Thyroid gland (tissue), 4 donors: ENCODE measurements at regions not wholly inside any gene's neighbourhood (a gene's known extent, or its start where the extent isn't known, plus 50 kb on each side); places are given as distances from the start of the nearest gene placed in this dataset.

Experiments
- DNase-seq, 2 donors: peaks; one replicate each; pipeline ENCODE4 v3.0.0-alpha.2; 2019
- H3K27ac ChIP-seq, 3 donors: fragments of 200-600 bp; sonication (generic); 1 replicate in 2 of 3; 2 replicates in 1 of 3; pipeline ENCODE4 v1.5.1; 2016 to 2019; ENCODE audit warnings: mild to moderate bottlenecking in 1 of 3, moderate library complexity in 1 of 3
- H3K27me3 ChIP-seq: fragments of 200-600 bp; sonication (generic); one replicate; pipeline ENCODE4 v1.5.1; 2019
- H3K36me3 ChIP-seq, 2 donors: fragments of 200-600 bp; sonication (generic); one replicate each; pipeline ENCODE4 v1.5.1; 2016 to 2019
- H3K4me1 ChIP-seq, 2 donors: fragments of 200-600 bp; sonication (generic); one replicate each; pipeline ENCODE4 v1.5.1; 2017 to 2019
- H3K4me3 ChIP-seq, 3 donors: fragments of 200-600 bp; sonication (generic); replicated peaks in 1 of 3; 1 replicate in 2 of 3; 2 replicates in 1 of 3; pipeline ENCODE4 v1.5.1; 2016; ENCODE audit warnings: mild to moderate bottlenecking in 1 of 3
- H3K9me3 ChIP-seq: fragments of 200-600 bp; sonication (generic); one replicate; pipeline ENCODE4 v1.5.1; 2017
- POLR2A ChIP-seq, 2 donors: fragments of 450-650 bp; IDR thresholded peaks; one replicate each; pipeline ENCODE4 v1.6.1; 2017; ENCODE audit warnings: antibody characterized with exemption in 2 of 2, mild to moderate bottlenecking in 2 of 2, moderate library complexity in 1 of 2
- WGBS, 2 donors: methylation state at CpG; one replicate each; pipeline ENCODE4 v1.1.5; 2017; 5-methylcytosine and 5-hydroxymethylcytosine counted together
- intact Hi-C: fragments of 100-400 bp; cut with DNase I; formaldehyde crosslinking; loops from one replicate; pipeline ENCODE4 v1.15.1; 2023
- TF ChIP-seq, protein P1 (sequence below), 6 experiments: fragments of 200-600 bp in 3 of 6; fragments of 450-650 bp in 3 of 6; sonication (generic) in 3 of 6; IDR thresholded peaks; one replicate each; pipeline ENCODE4 v1.5.1; 2016 to 2019; ENCODE audit warnings: antibody characterized with exemption in 6 of 6, mild to moderate bottlenecking in 2 of 6, inconsistent platforms in 1 of 6, moderate library complexity in 1 of 6

DNA sequence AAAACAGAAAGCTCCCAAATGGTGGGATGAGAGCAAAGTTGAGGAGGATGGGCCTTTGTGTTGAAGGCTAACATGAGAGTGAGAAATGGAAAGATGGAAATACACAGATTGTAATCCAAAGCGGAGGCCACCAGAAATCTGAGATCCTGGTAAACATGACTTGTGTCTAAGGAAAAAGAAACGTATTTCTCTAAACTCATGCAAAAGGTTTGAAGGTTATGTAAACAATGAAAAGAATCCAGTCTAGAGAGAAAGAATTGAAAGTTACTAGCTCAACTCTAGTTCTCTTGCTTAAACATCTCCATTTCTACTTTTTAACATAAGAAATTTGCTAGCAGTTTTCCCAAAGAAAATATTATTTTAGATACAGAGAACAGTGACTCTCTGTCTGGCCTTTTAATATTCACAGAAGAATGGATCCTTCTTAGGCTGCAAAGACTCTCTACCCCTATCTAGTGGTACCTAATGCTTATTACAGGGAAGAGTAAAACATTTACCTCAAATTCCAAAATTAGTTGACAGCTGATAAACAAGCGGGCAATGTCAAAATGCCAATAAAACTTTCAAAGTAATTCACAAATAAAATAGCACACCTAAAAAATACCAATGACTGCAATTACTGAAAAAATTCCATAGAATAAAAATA is 75.8 kb upstream of the SOX5 start:
- H3K36me3 ChIP-seq, result no peaks in the 10 kb centered on the region
- no peaks in the 10 kb centered on the region for H3K9me3 ChIP-seq
- H3K4me3 ChIP-seq, result no peak overlapping the region
- TF ChIP-seq, protein P1, sequence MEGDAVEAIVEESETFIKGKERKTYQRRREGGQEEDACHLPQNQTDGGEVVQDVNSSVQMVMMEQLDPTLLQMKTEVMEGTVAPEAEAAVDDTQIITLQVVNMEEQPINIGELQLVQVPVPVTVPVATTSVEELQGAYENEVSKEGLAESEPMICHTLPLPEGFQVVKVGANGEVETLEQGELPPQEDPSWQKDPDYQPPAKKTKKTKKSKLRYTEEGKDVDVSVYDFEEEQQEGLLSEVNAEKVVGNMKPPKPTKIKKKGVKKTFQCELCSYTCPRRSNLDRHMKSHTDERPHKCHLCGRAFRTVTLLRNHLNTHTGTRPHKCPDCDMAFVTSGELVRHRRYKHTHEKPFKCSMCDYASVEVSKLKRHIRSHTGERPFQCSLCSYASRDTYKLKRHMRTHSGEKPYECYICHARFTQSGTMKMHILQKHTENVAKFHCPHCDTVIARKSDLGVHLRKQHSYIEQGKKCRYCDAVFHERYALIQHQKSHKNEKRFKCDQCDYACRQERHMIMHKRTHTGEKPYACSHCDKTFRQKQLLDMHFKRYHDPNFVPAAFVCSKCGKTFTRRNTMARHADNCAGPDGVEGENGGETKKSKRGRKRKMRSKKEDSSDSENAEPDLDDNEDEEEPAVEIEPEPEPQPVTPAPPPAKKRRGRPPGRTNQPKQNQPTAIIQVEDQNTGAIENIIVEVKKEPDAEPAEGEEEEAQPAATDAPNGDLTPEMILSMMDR (IDR thresholded peaks at IDR 0.05), result peak in 2 of 6 experiments; percentile 24 to 31
- no peak for TF ChIP-seq POLR2A (IDR thresholded peaks at IDR 0.05)
- no peak for DNase-seq
- H3K4me1 ChIP-seq, result no peaks in the 10 kb centered on the region
- H3K27ac ChIP-seq, result no peak overlapping the region
- 70 to 74% methylated on average over 3 of the region's 3 CpGs for WGBS, 2 donors
- intact Hi-C loops, result no loop called here
- no peaks in the 10 kb centered on the region for H3K27me3 ChIP-seq

DNA sequence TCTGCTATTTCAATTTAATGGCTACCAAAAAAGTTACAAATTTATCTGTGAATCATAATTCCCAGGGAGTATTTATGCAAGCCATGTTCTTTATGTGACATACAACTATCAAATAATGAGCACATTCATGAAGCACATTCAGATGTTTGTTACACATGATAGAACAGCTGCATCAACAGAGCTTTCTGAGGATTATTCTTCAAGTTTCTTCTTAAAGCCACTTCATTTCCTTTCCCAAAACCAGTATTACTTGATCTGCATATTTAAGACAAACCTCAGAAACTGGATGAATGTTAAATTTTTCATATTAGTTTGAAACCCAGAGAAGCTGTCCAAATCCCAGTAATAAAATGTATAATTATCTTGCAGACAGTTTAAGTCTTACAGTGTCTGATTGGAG is 73.6 kb upstream of the SOX5 start:
- no peak overlapping the region for H3K4me3 ChIP-seq
- TF ChIP-seq POLR2A (IDR thresholded peaks at IDR 0.05), result no peak
- TF ChIP-seq, protein P1 (IDR thresholded peaks at IDR 0.05), result no peak
- no peaks in the 10 kb centered on the region for H3K4me1 ChIP-seq
- intact Hi-C loops, result no loop called here
- no peak for DNase-seq
- no peaks in the 10 kb centered on the region for H3K9me3 ChIP-seq
- H3K27me3 ChIP-seq, result no peaks in the 10 kb centered on the region
- no peak overlapping the region for H3K27ac ChIP-seq
- no peaks in the 10 kb centered on the region for H3K36me3 ChIP-seq

DNA sequence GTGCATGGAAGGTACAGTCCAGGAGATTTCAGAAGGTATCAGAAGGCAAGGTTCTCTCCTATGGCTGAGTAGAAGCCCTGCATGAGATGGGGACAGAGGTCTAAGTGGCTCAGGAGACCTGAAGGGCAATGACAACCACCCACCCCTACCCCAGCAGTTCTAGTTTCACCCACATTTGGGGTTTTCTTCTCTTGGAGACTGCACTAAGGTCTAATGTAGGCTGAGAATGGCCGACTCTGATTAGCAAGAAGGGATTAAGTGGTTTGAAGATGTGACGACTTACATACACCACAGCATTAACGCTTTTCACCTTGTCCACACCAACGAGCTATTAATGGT is 71.7 kb upstream of the SOX5 start:
- DNase-seq, result no peak
- H3K36me3 ChIP-seq, result no peaks in the 10 kb centered on the region
- 90 to 92% methylated on average over 4 of the region's 4 CpGs for WGBS, 2 donors
- no peaks in the 10 kb centered on the region for H3K4me1 ChIP-seq
- no peaks in the 10 kb centered on the region for H3K27me3 ChIP-seq
- TF ChIP-seq, protein P1 (IDR thresholded peaks at IDR 0.05), result no peak
- TF ChIP-seq POLR2A (IDR thresholded peaks at IDR 0.05), result no peak
- no peaks in the 10 kb centered on the region for H3K9me3 ChIP-seq
- H3K4me3 ChIP-seq, result no peak overlapping the region
- intact Hi-C loops, result no loop called here
- no peak overlapping the region for H3K27ac ChIP-seq

DNA sequence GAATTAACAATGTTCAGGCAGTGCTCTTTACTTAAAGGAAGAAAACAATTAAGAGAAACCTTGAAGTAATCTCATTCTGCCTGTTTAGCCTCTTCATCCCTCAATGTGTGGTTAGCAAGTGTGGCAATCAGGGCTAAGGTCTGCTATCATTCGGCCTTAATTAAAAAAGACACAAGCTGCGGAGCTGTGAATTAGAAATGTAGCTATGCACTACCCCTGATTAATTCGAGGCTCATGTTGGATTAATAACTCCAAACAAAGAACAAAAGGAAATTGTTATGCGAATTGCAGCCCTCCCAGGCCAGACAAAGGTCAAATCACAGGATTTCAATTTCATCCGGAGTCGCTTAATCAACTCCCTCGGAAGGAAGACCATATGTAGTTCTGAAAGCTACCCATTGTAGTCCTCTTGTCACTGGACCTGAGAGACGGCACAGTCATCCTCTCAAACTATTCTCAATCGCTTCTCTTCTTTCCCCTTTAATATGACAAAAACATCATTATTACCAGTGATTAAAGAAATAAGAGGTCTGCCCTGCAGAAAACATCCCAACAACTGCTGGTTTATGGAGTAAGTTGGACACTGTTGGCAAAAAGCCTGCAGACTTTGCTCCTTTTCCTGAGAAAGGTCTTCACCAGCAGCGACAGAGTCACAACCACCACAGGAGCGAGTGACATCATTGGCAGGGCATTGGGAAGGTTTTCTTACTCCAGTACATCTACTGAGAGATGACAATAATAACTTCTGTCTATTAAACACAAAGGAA is 71.1 kb upstream of the SOX5 start:
- WGBS, 2 donors, result 75 to 82% methylated on average over 11 of the region's 11 CpGs
- no peaks in the 10 kb centered on the region for H3K4me1 ChIP-seq
- no peak for TF ChIP-seq POLR2A (IDR thresholded peaks at IDR 0.05)
- TF ChIP-seq, protein P1 (IDR thresholded peaks at IDR 0.05), result no peak
- H3K27ac ChIP-seq, result no peak overlapping the region
- intact Hi-C loops, result no loop called here
- H3K36me3 ChIP-seq, result no peaks in the 10 kb centered on the region
- DNase-seq, result no peak
- no peak overlapping the region for H3K4me3 ChIP-seq
- H3K27me3 ChIP-seq, result no peaks in the 10 kb centered on the region
- H3K9me3 ChIP-seq, result no peaks in the 10 kb centered on the region

DNA sequence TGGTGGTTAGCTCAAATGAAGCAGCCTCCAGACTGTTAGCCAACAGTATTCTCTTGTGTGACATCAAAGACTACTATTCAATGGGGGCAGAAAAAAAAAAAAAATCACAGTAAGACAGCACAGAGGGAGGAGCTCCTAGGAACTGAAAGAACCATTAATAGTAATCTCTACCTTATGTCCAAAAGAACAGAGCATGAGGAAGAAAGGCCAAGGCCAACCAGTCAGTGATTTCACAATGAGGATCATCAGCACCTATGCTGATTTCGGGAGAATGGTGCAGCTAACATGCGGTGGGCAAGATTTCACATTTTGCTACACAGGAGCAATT is 66.3 kb upstream of the SOX5 start:
- Histone ChIP-seq H3K27me3 (no peaks in the 10 kb centered on the region), H3K27ac (no peak overlapping the region), H3K36me3 (no peaks in the 10 kb centered on the region), H3K9me3 (no peaks in the 10 kb centered on the region), H3K4me1 (no peaks in the 10 kb centered on the region), H3K4me3 (no peak overlapping the region)
- TF ChIP-seq, protein P1 (IDR thresholded peaks at IDR 0.05), result no peak
- no peak for TF ChIP-seq POLR2A (IDR thresholded peaks at IDR 0.05)
- intact Hi-C loops, result no loop called here
- no peak for DNase-seq
- 90 to 93% methylated on average over 2 of the region's 2 CpGs for WGBS, 2 donors
